Neuronal stem cell (in vitro differentiated cells): ENCODE measurements at regions not wholly inside any gene's neighbourhood (a gene's known extent, or its start where the extent isn't known, plus 50 kb on each side); places are given as distances from the start of the nearest gene placed in this dataset.

Source experiments
- DNase-seq: peaks from one replicate; pipeline ENCODE4 v3.0.0-alpha.2; 2013; ENCODE audit warnings: low spot score
- H2AFZ ChIP-seq: one replicate; pipeline ENCODE4 v1.6.1; 2013; ENCODE audit warnings: mild to moderate bottlenecking, low read length, inconsistent platforms
- H2AK5ac ChIP-seq: 2 replicates; pipeline ENCODE4 v1.6.1; 2013; ENCODE audit warnings: low read depth, mild to moderate bottlenecking, inconsistent platforms, low read length, moderate library complexity, mixed read lengths
- H2BK120ac ChIP-seq: 2 replicates; pipeline ENCODE4 v1.6.1; 2013; ENCODE audit warnings: low read depth, mild to moderate bottlenecking, inconsistent platforms, low read length, moderate library complexity, mixed read lengths
- H2BK12ac ChIP-seq: one replicate; pipeline ENCODE4 v1.6.1; 2013; ENCODE audit warnings: low read length, inconsistent platforms
- H2BK15ac ChIP-seq: 2 replicates; pipeline ENCODE4 v1.6.1; 2013; ENCODE audit warnings: mild to moderate bottlenecking, low read length, inconsistent platforms, mixed read lengths
- H2BK5ac ChIP-seq: one replicate; pipeline ENCODE4 v1.6.1; 2013; ENCODE audit warnings: inconsistent platforms, mild to moderate bottlenecking, low read length, moderate library complexity
- H3K14ac ChIP-seq: one replicate; pipeline ENCODE4 v1.6.1; 2013; ENCODE audit warnings: low read length, inconsistent platforms
- H3K18ac ChIP-seq: 2 replicates; pipeline ENCODE4 v1.6.1; 2013; ENCODE audit warnings: low read length, inconsistent platforms
- H3K23ac ChIP-seq: 2 replicates; pipeline ENCODE4 v1.6.1; 2013; ENCODE audit warnings: low read depth, mild to moderate bottlenecking, mixed read lengths, low read length, inconsistent platforms; ENCODE audit not compliant: poor library complexity
- H3K27ac ChIP-seq: replicated peaks from 3 replicates; pipeline ENCODE4 v1.5.1; 2013; ENCODE audit warnings: low read length, inconsistent platforms
- H3K27me3 ChIP-seq, 3 experiments: 2 replicates each; pipeline ENCODE4 v1.6.1; 2013; ENCODE audit warnings: low read length in 3 of 3, mild to moderate bottlenecking in 2 of 3, inconsistent platforms in 1 of 3, low read depth in 1 of 3, mixed read lengths in 1 of 3, moderate library complexity in 1 of 3; ENCODE audit not compliant: control insufficient read depth in 3 of 3, insufficient read depth in 3 of 3
- H3K36me3 ChIP-seq, 2 donors: replicated peaks in 1 of 2; 2 replicates each; pipeline ENCODE4 v1.6.1; 2013; ENCODE audit warnings: low read length in 2 of 2; ENCODE audit not compliant: control insufficient read depth in 2 of 2, insufficient read depth in 2 of 2
- H3K4ac ChIP-seq: 2 replicates; pipeline ENCODE4 v1.6.1; 2013; ENCODE audit warnings: inconsistent platforms, mild to moderate bottlenecking, low read length, moderate library complexity
- H3K4me1 ChIP-seq, 2 donors: 1 replicate in 1 of 2; 2 replicates in 1 of 2; pipeline ENCODE4 v1.6.1; 2013; ENCODE audit warnings: low read length in 2 of 2, low read depth in 1 of 2; ENCODE audit not compliant: control insufficient read depth in 2 of 2, insufficient read depth in 1 of 2
- H3K4me2 ChIP-seq: one replicate; pipeline ENCODE4 v1.6.1; 2013; ENCODE audit warnings: mild to moderate bottlenecking, low read length, inconsistent platforms; ENCODE audit not compliant: insufficient read depth, poor library complexity, severe bottlenecking
- H3K4me3 ChIP-seq, 2 donors: 2 replicates each; pipeline ENCODE4 v1.5.1; 2013; ENCODE audit warnings: low read length in 2 of 2, mild to moderate bottlenecking in 2 of 2, inconsistent platforms in 1 of 2, moderate library complexity in 1 of 2
- H3K79me1 ChIP-seq: one replicate; pipeline ENCODE4 v1.6.1; 2013; ENCODE audit warnings: low read depth, mild to moderate bottlenecking, inconsistent platforms, low read length, moderate library complexity
- H3K9ac ChIP-seq: one replicate; pipeline ENCODE4 v1.6.1; 2013; ENCODE audit warnings: mild to moderate bottlenecking, low read depth, low read length, inconsistent platforms; ENCODE audit not compliant: poor library complexity
- H3K9me3 ChIP-seq, 2 donors: replicated peaks in 1 of 2; 2 replicates each; pipeline versions ENCODE3 to v1.6.1; 2013; ENCODE audit warnings: low read length in 2 of 2, mild to moderate bottlenecking in 2 of 2, inconsistent platforms in 1 of 2, low read depth in 1 of 2, mixed read lengths in 1 of 2, moderate library complexity in 1 of 2; ENCODE audit not compliant: control insufficient read depth in 2 of 2, insufficient read depth in 1 of 2
- H4K8ac ChIP-seq: one replicate; pipeline ENCODE4 v1.6.1; 2013; ENCODE audit warnings: low read depth, mild to moderate bottlenecking, inconsistent platforms, low read length, moderate library complexity
- H4K91ac ChIP-seq: one replicate; pipeline ENCODE4 v1.6.1; 2013; ENCODE audit warnings: low read length, low read depth, mild to moderate bottlenecking, inconsistent platforms; ENCODE audit not compliant: poor library complexity
- WGBS, 2 donors: extraction: QIAGEN DNeasy Blood & Tissue Kit; methylation state at CpG; one replicate each; pipeline ENCODE4 v1.1.7; 2013; ENCODE audit warnings: missing lambda C conversion rate in 2 of 2, mixed read lengths in 1 of 2; ENCODE audit not compliant: insufficient read length in 2 of 2, insufficient replicate concordance in 1 of 2; ENCODE audit errors: extremely low coverage in 2 of 2; 5-methylcytosine and 5-hydroxymethylcytosine counted together

- H3K9ac ChIP-seq, result no peak overlapping the region
- no peak overlapping the region for H2BK12ac ChIP-seq
Measured at GRCh38 chr3:194816748-194817591, 131.3 kb downstream of the FAM43A start.

GRCh38 chr3:194817592-194817930, 131.9 kb downstream of the FAM43A start:
- H3K36me3 ChIP-seq, result no peaks in the 10 kb centered on the region
- no peak overlapping the region for H2BK12ac ChIP-seq
- H2AFZ ChIP-seq, result no peak overlapping the region
- no peak overlapping the region for H3K9ac ChIP-seq
- peak overlapping the region; percentile 41 for H4K91ac ChIP-seq
- no peak overlapping the region for H3K4ac ChIP-seq
- no peak overlapping the region for H3K18ac ChIP-seq
- H3K79me1 ChIP-seq, result no peaks in the 10 kb centered on the region
- no CpG with 5 or more reads among the region's 4 CpGs for WGBS, 2 donors
- no peak overlapping the region for H3K4me3 ChIP-seq
- H2BK15ac ChIP-seq, result no peak overlapping the region
- H3K4me1 ChIP-seq, result no peaks in the 10 kb centered on the region
- peaks cover 0 to 30% (median 0%) of the 10 kb centered on the region in 3 experiments for H3K27me3 ChIP-seq
- DNase-seq, result no peak
- H3K27ac ChIP-seq, result no peak overlapping the region
- no peak overlapping the region for H3K23ac ChIP-seq
- no peak overlapping the region for H3K14ac ChIP-seq
- peak overlapping the region; percentile 4 for H2BK5ac ChIP-seq
- H3K9me3 ChIP-seq, result no peaks in the 10 kb centered on the region
- H2BK120ac ChIP-seq, result no peak overlapping the region
- no peak overlapping the region for H2AK5ac ChIP-seq
- H4K8ac ChIP-seq, result no peak overlapping the region
- H3K4me2 ChIP-seq, result no peak overlapping the region

More at GRCh38 chr3:194816748-194817591, 131.3 kb downstream of the FAM43A start:
- H2BK5ac ChIP-seq, result peak overlapping the region; percentile 4
- H4K91ac ChIP-seq, result peak overlapping the region; percentile 41
- 100% methylated on average over 1 to 2 of the region's 12 CpGs for WGBS, 2 donors
- H3K9me3 ChIP-seq, result no peaks in the 10 kb centered on the region
- H2BK15ac ChIP-seq, result no peak overlapping the region
- peaks cover 0 to 32% (median 0%) of the 10 kb centered on the region in 3 experiments for H3K27me3 ChIP-seq
- DNase-seq, result no peak
- H3K27ac ChIP-seq, result no peak overlapping the region
- H4K8ac ChIP-seq, result no peak overlapping the region
- H3K36me3 ChIP-seq, result no peaks in the 10 kb centered on the region
- H2BK120ac ChIP-seq, result no peak overlapping the region
- H3K4me2 ChIP-seq, result no peak overlapping the region
- H2AFZ ChIP-seq, result no peak overlapping the region
- H3K18ac ChIP-seq, result no peak overlapping the region
- H3K79me1 ChIP-seq, result no peaks in the 10 kb centered on the region
- no peak overlapping the region for H3K4ac ChIP-seq
- no peak overlapping the region for H2AK5ac ChIP-seq
- no peaks in the 10 kb centered on the region for H3K4me1 ChIP-seq
- H3K23ac ChIP-seq, result no peak overlapping the region
- no peak overlapping the region for H3K4me3 ChIP-seq
- H3K14ac ChIP-seq, result no peak overlapping the region

- Histone ChIP-seq H3K4me2 (no peak overlapping the region), H4K8ac (no peak overlapping the region)
Measured at GRCh38 chr3:194817936-194818335, 132.3 kb downstream of the FAM43A start.

GRCh38 chr3:194824100-194824499, 138.4 kb downstream of the FAM43A start:
- no peak overlapping the region for H4K8ac ChIP-seq
- H3K4ac ChIP-seq, result no peak overlapping the region
- no peaks in the 10 kb centered on the region for H3K36me3 ChIP-seq
- H3K27me3 ChIP-seq, result peaks cover 0 to 7% (median 0%) of the 10 kb centered on the region in 3 experiments
- no peak overlapping the region for H3K18ac ChIP-seq
- H2BK15ac ChIP-seq, result no peak overlapping the region
- H3K79me1 ChIP-seq, result no peaks in the 10 kb centered on the region
- H2AFZ ChIP-seq, result no peak overlapping the region
- no peak for DNase-seq
- H3K4me2 ChIP-seq, result no peak overlapping the region
- H2BK120ac ChIP-seq, result no peak overlapping the region
- H4K91ac ChIP-seq, result no peak overlapping the region
- H3K27ac ChIP-seq, result no peak overlapping the region
- no peak overlapping the region for H3K9ac ChIP-seq
- no peaks in the 10 kb centered on the region for H3K4me1 ChIP-seq
- no peak overlapping the region for H3K14ac ChIP-seq
- no peak overlapping the region for H2BK5ac ChIP-seq
- H3K23ac ChIP-seq, result no peak overlapping the region
- H3K4me3 ChIP-seq, result no peak overlapping the region
- H3K9me3 ChIP-seq, result peaks cover 0 to 1% of the 10 kb centered on the region in 2 donors
- no peak overlapping the region for H2BK12ac ChIP-seq
- no CpG with 5 or more reads among the region's 4 CpGs for WGBS, 2 donors
- H2AK5ac ChIP-seq, result no peak overlapping the region

More at GRCh38 chr3:194817936-194818335, 132.3 kb downstream of the FAM43A start:
- H3K4me3 ChIP-seq, result no peak overlapping the region
- no peak overlapping the region for H2BK15ac ChIP-seq
- H3K36me3 ChIP-seq, result no peaks in the 10 kb centered on the region
- H3K9me3 ChIP-seq, result no peaks in the 10 kb centered on the region
- H2AFZ ChIP-seq, result no peak overlapping the region
- no CpG with 5 or more reads among the region's 6 CpGs for WGBS, 2 donors
- H4K91ac ChIP-seq, result no peak overlapping the region
- no peak overlapping the region for H2AK5ac ChIP-seq
- no peak overlapping the region for H3K27ac ChIP-seq
- H3K9ac ChIP-seq, result peak overlapping the region; percentile 9
- no peaks in the 10 kb centered on the region for H3K4me1 ChIP-seq
- no peak overlapping the region for H3K4ac ChIP-seq
- DNase-seq, result no peak
- H3K23ac ChIP-seq, result no peak overlapping the region
- H3K14ac ChIP-seq, result no peak overlapping the region
- H3K18ac ChIP-seq, result no peak overlapping the region
- no peak overlapping the region for H2BK120ac ChIP-seq
- no peaks in the 10 kb centered on the region for H3K79me1 ChIP-seq
- H3K27me3 ChIP-seq, result peaks cover 0 to 28% (median 0%) of the 10 kb centered on the region in 3 experiments
- no peak overlapping the region for H2BK5ac ChIP-seq
- H2BK12ac ChIP-seq, result no peak overlapping the region
